ENCODE measurements at regions not wholly inside any gene's neighbourhood (a gene's known extent, or its start where the extent isn't known, plus 50 kb on each side); places are given as distances from the start of the nearest gene placed in this dataset.

DNA sequence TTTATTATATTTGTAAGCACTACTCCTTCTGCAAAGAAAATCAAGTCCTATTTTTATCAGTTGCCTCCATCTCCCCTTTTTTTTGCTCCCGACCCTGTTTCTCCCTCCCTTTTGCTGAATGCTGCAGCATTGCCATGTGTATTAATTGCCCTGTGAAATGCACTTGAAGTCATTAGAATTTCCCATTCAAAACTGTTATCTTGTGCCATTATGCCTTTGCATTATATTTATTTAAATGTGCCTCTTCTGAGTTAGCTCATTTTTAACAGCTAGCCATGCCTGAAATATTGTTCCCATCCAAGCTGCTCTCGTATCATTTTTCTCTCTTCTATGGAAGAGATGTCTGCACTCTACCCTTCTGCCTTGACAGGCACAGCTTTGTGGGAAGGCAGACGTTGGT is 404.0 kb upstream of the PLXNA2 start:
- WGBS, 3 donors: 71 to 74% (median 72%) methylated on average over 3 of the region's 3 CpGs
- no peak for DNase-seq
- Histone ChIP-seq H3K9me3 (no peaks in the 10 kb centered on the region), H3K4me1 (ENCODE audit: insufficient read depth) (no peaks in the 10 kb centered on the region), H3K4me3 (no peak overlapping the region), H3K27me3 (no peaks in the 10 kb centered on the region), H3K27ac (no peak overlapping the region), H3K36me3 (no peaks in the 10 kb centered on the region)
- no peak for TF ChIP-seq CTCF (IDR thresholded peaks at IDR 0.05)
- TF ChIP-seq EP300 (IDR thresholded peaks at IDR 0.05): no peak
- no peak for TF ChIP-seq POLR2A (IDR thresholded peaks at IDR 0.05)
- intact Hi-C loops (cut with DNase I): no loop called here

DNA sequence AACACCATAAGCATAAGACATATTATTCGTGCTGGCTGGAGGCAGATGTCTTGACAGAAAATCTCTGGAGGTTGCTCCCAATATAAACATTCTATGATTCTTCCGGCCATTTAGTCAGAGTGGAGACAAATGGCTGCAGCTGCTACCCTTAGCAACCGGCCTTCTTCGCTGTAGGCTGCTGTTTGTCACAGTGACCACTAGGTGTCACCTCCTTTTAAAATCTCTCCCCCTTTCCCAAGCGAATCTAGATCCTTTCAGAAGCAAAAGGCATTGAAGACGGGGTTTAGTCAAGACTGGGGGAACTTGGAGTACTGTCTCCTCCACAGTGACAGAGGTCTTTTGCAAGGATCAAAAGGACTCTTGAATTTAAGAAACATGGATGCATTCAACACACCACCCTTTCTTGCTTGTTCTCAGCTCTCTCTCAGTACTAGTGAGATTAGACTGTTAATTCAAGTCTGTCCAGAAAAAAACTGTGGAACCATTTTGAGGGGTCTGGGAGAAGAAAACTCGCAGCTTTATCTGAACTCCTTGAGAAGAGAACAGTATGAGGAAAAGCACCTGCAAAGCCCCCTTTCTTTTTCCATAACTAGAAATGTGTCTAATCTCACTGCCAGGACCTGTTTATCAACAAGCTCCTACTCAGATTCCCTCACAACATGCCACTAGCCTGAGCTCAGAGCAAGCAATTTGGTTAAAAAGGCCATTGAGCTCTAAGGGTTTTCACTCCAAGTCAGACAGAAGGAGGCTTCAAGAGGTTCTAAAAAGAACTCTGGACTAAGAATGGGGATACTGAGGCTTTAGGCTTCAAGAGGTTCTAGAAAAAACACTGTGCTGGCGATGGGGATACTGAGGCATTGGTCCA is 408.3 kb upstream of the PLXNA2 start:
- peak in 3 of 5 donors; percentile 17 to 29 (median 28) for DNase-seq
- no peaks in the 10 kb centered on the region for H3K36me3 ChIP-seq
- TF ChIP-seq CTCF (IDR thresholded peaks at IDR 0.05): peak; percentile 32 to 54 (median 35)
- TF ChIP-seq POLR2A (IDR thresholded peaks at IDR 0.05): no peak
- no peak for TF ChIP-seq EP300 (IDR thresholded peaks at IDR 0.05)
- H3K4me3 ChIP-seq: no peak overlapping the region
- H3K4me1 ChIP-seq (ENCODE audit: insufficient read depth): no peaks in the 10 kb centered on the region
- intact Hi-C loops (cut with DNase I): no loop called here
- H3K27ac ChIP-seq: no peak overlapping the region
- no peaks in the 10 kb centered on the region for H3K9me3 ChIP-seq
- H3K27me3 ChIP-seq: no peaks in the 10 kb centered on the region
- 12 to 16% (median 14%) methylated on average over 8 of the region's 8 CpGs for WGBS, 3 donors

- DNase-seq: no peak
- no peaks in the 10 kb centered on the region for H3K36me3 ChIP-seq
- no peaks in the 10 kb centered on the region for H3K4me1 ChIP-seq (ENCODE audit: insufficient read depth)
- H3K4me3 ChIP-seq: no peak overlapping the region
- H3K27me3 ChIP-seq: no peaks in the 10 kb centered on the region
- H3K27ac ChIP-seq: no peak overlapping the region
- intact Hi-C loops (cut with DNase I): no loop called here
- TF ChIP-seq POLR2A (IDR thresholded peaks at IDR 0.05) (no peak), EP300 (IDR thresholded peaks at IDR 0.05) (no peak), CTCF (IDR thresholded peaks at IDR 0.05) (no peak)
- 61 to 69% (median 66%) methylated on average over 4 of the region's 4 CpGs for WGBS, 3 donors
- H3K9me3 ChIP-seq: no peaks in the 10 kb centered on the region
Measured at GRCh38 chr1:208653426-208653825, 409.2 kb upstream of the PLXNA2 start.

DNA sequence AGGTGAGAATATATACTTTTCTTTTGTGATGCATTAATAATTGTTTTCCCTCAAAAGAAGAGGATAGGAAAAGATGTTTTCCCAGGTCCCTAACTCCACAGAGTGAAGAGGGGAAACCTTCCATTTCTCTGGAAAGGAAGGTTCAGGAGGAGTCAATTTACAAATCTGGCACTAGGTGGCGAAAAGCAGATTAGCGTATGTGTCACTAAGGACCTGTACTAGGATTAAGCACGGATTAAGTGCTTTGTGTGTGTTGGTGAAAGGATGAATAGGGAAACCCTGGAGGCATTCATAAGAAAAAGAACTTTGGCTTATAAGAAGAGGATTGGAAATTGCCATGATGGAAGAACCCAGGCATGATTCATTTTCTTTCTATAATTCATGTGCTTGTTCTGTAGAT is 410.1 kb upstream of the PLXNA2 start:
- TF ChIP-seq EP300 (IDR thresholded peaks at IDR 0.05): no peak
- no peak for TF ChIP-seq CTCF (IDR thresholded peaks at IDR 0.05)
- no peak for TF ChIP-seq POLR2A (IDR thresholded peaks at IDR 0.05)
- no peak overlapping the region for H3K4me3 ChIP-seq
- H3K36me3 ChIP-seq: no peaks in the 10 kb centered on the region
- 76 to 79% (median 78%) methylated on average over 3 of the region's 3 CpGs for WGBS, 3 donors
- H3K27me3 ChIP-seq: no peaks in the 10 kb centered on the region
- no peaks in the 10 kb centered on the region for H3K4me1 ChIP-seq (ENCODE audit: insufficient read depth)
- intact Hi-C loops (cut with DNase I): no loop called here
- H3K27ac ChIP-seq: no peak overlapping the region
- H3K9me3 ChIP-seq: no peaks in the 10 kb centered on the region
- DNase-seq: no peak
